GM19240 (cell line): ENCODE measurements at regions not wholly inside any gene's neighbourhood (a gene's known extent, or its start where the extent isn't known, plus 50 kb on each side); places are given as distances from the start of the nearest gene placed in this dataset.
A peak's percentile ranks its signal among the peaks of the same experiment; 100 is the strongest.

ENCODE experiments used
- DNase-seq: peaks from one replicate; pipeline ENCODE4 v3.0.0; 2011; ENCODE audit warnings: low spot score; ENCODE audit not compliant: insufficient read length

GRCh38 chr6:160899671-160900430 is 91.7 kb upstream of the MAP3K4 start:
- DNase-seq = no peak

- DNase-seq = no peak
These were observed 79.6 kb upstream of the MAP3K4 start for GRCh38 chr6:160911949-160912348.

GRCh38 chr6:160912411-160912810 is 79.2 kb upstream of the MAP3K4 start:
- no peak for DNase-seq

GRCh38 chr6:160917572-160917971 is 74.0 kb upstream of the MAP3K4 start:
- DNase-seq = no peak

- no peak for DNase-seq
These were observed 71.7 kb upstream of the MAP3K4 start for GRCh38 chr6:160919723-160920440.

- no peak for DNase-seq
These were observed 70.5 kb upstream of the MAP3K4 start for GRCh38 chr6:160921095-160921494.

GRCh38 chr6:160926281-160927276 is 65.0 kb upstream of the MAP3K4 start:
- DNase-seq = no peak

GRCh38 chr6:160927416-160927815 is 64.2 kb upstream of the MAP3K4 start:
- DNase-seq = no peak

- DNase-seq = no peak
These were observed 62.2 kb upstream of the MAP3K4 start for GRCh38 chr6:160929361-160929760.

- DNase-seq = no peak
These were observed 61.7 kb upstream of the MAP3K4 start for GRCh38 chr6:160929831-160930230.

GRCh38 chr6:160930547-160931377 is 60.8 kb upstream of the MAP3K4 start:
- DNase-seq = peak; percentile 55

- no peak for DNase-seq
These were observed 59.9 kb upstream of the MAP3K4 start for GRCh38 chr6:160931378-160932310.

- no peak for DNase-seq
These were observed 58.3 kb upstream of the MAP3K4 start for GRCh38 chr6:160933256-160933655.

GRCh38 chr6:160934157-160934556 is 57.4 kb upstream of the MAP3K4 start:
- DNase-seq = no peak

GRCh38 chr6:160940197-160940596 is 51.4 kb upstream of the MAP3K4 start:
- no peak for DNase-seq
